GM19193 (cell line): ENCODE measurements at regions not wholly inside any gene's neighbourhood (a gene's known extent, or its start where the extent isn't known, plus 50 kb on each side); places are given as distances from the start of the nearest gene placed in this dataset.

Experiments used
- POLR2A ChIP-seq: IDR thresholded peaks from 4 replicates; pipeline ENCODE4 v1.6.1; 2011; ENCODE audit not compliant: insufficient read depth, insufficient read length; ENCODE audit errors: extremely low read depth

DNA sequence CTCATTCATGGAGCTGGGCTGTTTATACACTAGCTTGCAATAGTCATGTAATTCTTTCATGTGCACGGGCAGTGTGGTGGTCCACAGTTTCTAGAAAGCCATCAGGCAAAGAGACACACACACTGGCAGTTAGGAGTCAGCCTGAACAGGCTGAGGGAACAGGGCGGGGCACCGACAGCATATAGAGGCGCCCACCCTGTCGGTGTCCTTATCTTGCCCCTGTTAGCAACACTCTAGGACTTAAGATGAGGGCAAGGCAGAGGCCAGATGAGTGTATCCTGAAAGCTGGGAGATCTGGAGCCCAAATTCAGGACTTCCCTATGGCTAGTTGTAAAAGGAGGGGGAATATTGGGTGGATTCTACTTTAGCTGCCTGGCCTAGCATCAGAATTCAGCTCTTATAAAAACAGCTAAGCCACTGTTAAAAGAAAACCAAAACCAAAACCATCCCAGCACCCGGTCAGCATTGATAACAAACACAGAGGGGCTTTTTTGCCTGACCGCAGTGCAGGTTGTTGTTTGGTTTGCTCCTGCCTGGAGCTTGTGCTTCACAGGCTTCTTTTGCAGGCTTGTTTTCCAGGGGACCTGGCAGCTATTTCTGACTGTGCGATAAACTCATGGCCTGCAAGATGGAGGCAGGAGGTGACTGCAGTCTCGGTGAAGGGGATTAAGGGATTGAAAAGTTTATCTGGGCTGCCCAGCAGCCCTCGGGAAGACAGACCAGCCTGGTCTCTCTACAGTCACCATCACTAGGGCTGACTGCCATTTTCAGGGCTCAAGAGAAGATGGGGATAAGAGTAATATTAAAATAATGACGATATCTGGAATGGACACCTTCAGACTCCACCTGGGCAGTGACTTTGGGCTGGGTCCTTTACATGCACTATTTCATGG is 638.9 kb downstream of the MID1IP1 start:
- TF ChIP-seq POLR2A, result no peak

DNA sequence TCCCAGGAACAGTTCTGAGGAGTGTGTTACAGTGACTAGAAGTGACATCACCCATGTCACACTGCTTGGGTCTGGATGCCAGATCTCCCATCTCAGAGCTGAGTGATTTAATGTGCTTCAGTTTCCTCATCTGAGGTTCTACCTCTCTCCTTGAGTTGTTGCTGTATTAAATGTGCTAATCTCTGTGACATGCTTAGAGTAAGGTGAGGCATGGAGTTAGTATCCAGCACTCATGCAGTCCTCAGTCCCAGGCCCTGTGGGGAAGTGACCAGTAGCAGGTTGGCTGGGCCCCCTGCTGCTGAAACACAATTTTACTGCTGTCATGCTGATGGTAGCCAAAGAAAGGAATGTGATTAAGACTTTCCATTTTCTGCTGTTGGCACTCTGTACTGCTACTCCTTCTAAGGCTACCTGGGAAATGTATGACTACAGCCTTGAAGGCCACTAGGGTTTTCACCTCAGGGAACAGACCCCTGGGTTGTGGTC is 639.6 kb downstream of the MID1IP1 start:
- TF ChIP-seq POLR2A, result no peak

DNA sequence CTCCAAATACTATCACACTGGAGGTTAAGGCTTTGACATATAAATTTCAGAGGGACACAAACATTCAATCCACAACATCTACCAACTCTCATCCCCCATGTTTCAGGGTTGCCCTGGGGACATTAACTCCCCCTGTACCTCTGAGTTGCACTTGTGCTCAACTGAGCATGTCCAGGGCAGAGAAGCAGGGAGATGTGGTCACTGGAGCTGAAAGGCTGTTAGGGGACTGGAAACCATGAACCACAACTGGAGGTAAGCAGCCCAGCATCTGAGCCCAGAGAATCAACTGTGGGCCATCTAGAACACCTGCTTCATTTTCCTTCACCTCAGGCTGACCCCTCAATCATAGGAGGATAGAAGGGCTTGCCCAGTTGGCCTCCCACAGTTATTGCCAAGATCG is 641.1 kb downstream of the MID1IP1 start:
- no peak for TF ChIP-seq POLR2A

GRCh38 chrX:39443240-39443639 is 642.0 kb downstream of the MID1IP1 start:
- no peak for TF ChIP-seq POLR2A

GRCh38 chrX:39445336-39445735 is 644.1 kb downstream of the MID1IP1 start:
- TF ChIP-seq POLR2A, result no peak

GRCh38 chrX:39449352-39449751 is 648.1 kb downstream of the MID1IP1 start:
- no peak for TF ChIP-seq POLR2A

DNA sequence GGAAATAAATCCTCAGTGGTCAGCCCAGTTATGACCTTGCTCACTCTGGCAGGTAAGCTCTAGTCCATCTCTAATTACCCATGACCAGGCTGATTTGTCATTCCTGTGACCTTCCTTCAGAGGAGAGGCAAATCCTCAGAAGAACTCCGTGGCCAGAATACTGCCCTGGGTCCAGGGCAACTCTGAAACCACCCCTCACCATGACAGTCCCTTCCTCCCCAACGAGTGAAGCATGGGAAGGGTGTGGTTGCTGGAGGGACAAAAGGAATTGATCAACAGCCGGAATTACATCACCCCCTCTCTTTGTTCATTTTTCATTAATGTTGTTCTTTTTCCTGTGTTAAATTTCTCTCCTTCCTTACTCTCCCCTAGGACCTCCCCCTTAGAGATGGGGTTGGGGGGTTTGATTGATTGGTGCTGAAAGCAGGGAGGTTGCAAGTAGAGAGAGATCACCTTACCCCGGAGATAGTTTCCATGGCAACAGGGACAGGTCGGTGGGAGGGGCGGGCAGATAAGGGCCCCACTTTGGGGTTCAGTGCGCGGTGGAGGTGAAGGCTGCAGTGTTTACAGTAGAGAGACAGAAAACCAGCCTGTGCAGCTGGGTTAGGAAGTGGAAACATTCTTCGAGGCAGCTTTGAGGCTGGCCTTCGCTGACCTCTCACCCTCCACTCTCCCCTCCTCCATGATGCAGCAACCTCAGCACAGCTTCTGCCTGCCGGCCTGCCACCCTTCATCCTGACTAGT is 647.4 kb downstream of the BCOR start:
- no peak for TF ChIP-seq POLR2A

DNA sequence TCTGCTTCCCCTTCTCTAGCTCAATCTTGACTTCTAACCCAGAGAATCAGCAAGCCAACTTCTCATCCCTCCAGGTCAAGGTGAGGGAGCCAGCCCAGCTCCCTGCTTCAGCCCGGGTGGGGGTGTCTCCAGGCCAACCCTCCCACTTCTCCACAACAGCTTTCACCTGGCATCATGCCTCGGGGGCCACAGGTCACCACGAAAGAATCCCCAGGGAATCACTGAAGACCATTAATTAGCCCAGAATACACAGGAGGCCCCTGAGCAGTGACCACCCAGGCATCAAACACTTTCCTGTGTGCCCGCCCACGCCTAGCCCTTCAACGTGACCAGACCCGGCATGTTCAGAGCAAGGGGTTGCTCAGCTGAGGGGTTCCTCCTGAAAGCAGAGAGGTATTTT is 646.7 kb downstream of the BCOR start:
- no peak for TF ChIP-seq POLR2A

- no peak for TF ChIP-seq POLR2A
Measured at GRCh38 chrX:39452401-39452800, 645.4 kb downstream of the BCOR start.

DNA sequence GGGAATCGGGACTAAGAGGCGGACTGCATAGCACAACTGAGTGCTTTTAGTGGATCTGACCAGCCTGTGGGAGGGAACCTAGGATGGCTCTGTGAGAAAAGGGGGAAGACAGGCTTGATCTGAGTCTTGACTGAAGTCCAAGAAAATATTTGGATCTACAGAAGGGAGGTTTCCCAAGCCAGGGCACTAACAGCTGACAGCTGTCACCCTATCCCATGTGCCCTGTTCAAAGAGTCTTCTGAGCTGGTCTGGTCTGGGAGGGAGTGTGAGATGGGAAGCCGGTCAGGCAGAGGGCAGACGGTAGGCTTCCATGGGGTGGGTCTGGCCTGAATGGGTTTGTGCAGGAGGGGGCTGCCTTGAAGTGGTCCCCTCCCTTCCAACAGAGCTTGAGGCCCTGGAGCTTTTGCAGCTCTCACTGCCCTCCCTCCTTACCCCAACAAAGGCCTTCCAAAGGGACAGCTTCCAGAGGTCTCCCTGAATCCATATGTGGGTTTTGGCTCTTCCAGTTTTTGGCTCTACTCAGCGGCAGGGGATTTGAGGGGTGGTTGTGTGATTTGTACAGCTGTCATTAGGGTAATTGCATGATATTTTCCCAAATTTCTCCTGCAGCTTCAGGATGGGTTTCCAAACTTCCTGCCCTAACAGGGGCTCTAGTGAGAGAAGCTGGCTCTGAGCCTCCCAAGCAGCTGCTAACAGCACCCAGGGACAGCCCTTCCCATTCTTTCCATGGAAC is 643.7 kb downstream of the BCOR start:
- no peak for TF ChIP-seq POLR2A

DNA sequence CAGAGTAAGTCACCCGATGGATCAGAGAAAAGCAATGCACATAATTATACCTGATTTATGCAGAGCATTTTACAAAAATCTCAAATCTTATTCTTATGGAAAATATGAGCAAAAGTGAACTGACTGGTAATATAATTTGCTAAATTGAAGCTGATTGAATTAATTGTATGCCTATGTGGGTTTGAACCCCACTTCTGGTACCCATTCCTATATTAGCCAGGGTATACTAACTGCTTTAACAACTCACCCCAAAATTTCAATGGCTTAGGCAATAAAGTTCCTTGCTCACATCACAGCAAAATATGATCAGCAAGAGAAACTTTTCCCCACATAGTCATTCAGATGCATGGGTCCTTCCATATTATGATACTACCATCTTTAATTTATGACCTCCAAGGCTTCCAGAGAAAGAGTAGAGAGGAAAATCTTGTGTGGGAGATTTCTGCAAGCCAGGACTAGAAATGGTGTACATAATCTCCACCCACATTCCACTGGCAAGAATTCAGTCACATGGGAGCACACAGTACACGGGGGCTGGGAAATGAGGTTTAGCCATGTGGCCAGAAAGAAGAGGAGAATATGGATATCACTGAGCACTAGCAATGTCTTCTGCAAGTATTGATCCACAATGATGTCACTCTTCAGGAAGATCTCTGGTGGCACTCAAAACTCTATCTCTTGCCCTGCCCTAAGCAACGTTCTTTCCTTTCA is 640.7 kb downstream of the BCOR start:
- TF ChIP-seq POLR2A, result no peak

GRCh38 chrX:39458779-39459178 is 639.0 kb downstream of the BCOR start:
- no peak for TF ChIP-seq POLR2A

DNA sequence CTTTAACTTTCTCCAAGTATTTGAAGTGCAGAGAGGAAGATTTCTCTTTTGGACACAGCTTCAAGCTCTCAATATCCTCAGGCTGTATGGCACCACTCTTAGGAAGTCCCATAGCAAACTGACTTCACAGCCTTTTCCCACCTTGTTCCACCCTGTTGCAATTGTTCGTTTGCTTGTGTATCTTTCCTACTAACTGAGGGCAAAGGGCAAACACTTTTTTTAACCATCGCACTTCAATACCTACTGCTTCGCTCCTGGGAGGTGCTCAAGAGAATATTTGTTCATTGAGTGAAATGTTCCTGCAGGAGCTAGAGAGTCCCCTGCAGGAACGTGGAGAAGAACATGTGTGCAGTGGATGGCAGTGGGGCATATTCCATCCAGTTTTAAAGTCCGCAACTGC is 638.6 kb downstream of the BCOR start:
- no peak for TF ChIP-seq POLR2A

DNA sequence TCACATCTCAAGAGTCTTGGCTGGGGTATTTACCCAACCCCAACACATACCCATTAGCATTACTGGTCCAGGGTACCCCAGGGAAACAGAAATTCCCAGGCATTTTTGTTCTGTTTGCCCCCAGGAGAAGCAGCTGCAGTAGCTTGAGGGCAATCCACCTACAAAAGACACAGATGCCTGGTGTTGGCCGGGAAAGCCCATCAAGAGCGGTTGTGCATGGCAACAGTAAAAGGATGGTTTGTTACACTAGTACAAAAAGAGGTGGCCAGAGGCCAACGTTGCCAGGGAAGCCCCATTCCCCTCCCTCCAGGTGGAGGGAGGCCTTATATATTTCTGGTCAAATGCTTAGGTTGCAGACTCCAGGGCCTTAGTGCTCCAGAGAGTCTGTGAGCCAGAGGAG is 637.8 kb downstream of the BCOR start:
- no peak for TF ChIP-seq POLR2A
